ENCODE measurements at regions not wholly inside any gene's neighbourhood (a gene's known extent, or its start where the extent isn't known, plus 50 kb on each side); places are given as distances from the start of the nearest gene placed in this dataset.

GRCh38 chr5:105145152-105145551, 1582.6 kb upstream of the NUDT12 start:
- no peak for ATAC-seq
- no peak for TF ChIP-seq GLIS3 (CRISPR knock-in tag; IDR thresholded peaks at IDR 0.05)
- TF ChIP-seq OSR1 (CRISPR knock-in tag; IDR thresholded peaks at IDR 0.05) = no peak
- no peak for TF ChIP-seq CSDC2 (CRISPR knock-in tag; IDR thresholded peaks at IDR 0.05)
- TF ChIP-seq ZNF565 (CRISPR knock-in tag; conservative IDR thresholded peaks at IDR 0.05; ENCODE audit: low read depth) = no peak
- TF ChIP-seq, protein P1, sequence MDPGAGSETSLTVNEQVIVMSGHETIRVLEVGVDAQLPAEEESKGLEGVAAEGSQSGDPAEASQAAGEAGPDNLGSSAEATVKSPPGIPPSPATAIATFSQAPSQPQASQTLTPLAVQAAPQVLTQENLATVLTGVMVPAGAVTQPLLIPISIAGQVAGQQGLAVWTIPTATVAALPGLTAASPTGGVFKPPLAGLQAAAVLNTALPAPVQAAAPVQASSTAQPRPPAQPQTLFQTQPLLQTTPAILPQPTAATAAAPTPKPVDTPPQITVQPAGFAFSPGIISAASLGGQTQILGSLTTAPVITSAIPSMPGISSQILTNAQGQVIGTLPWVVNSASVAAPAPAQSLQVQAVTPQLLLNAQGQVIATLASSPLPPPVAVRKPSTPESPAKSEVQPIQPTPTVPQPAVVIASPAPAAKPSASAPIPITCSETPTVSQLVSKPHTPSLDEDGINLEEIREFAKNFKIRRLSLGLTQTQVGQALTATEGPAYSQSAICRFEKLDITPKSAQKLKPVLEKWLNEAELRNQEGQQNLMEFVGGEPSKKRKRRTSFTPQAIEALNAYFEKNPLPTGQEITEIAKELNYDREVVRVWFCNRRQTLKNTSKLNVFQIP (CRISPR knock-in tag; IDR thresholded peaks at IDR 0.05; ENCODE audit: borderline replicate concordance, low read depth) = no peak
- TF ChIP-seq, protein P2, sequence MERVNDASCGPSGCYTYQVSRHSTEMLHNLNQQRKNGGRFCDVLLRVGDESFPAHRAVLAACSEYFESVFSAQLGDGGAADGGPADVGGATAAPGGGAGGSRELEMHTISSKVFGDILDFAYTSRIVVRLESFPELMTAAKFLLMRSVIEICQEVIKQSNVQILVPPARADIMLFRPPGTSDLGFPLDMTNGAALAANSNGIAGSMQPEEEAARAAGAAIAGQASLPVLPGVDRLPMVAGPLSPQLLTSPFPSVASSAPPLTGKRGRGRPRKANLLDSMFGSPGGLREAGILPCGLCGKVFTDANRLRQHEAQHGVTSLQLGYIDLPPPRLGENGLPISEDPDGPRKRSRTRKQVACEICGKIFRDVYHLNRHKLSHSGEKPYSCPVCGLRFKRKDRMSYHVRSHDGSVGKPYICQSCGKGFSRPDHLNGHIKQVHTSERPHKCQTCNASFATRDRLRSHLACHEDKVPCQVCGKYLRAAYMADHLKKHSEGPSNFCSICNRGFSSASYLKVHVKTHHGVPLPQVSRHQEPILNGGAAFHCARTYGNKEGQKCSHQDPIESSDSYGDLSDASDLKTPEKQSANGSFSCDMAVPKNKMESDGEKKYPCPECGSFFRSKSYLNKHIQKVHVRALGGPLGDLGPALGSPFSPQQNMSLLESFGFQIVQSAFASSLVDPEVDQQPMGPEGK (CRISPR knock-in tag; IDR thresholded peaks at IDR 0.05; ENCODE audit: borderline replicate concordance) = no peak
- TF ChIP-seq ISL1 (CRISPR knock-in tag; IDR thresholded peaks at IDR 0.05) = no peak
- TF ChIP-seq SNAI2 (CRISPR knock-in tag; IDR thresholded peaks at IDR 0.05) = no peak
- no peak for TF ChIP-seq TCF4 (CRISPR knock-in tag; IDR thresholded peaks at IDR 0.05; ENCODE audit: borderline replicate concordance)
- no peak for TF ChIP-seq PPARA (CRISPR knock-in tag; IDR thresholded peaks at IDR 0.05; ENCODE audit: borderline replicate concordance)
- no peak for TF ChIP-seq RARB (CRISPR knock-in tag; IDR thresholded peaks at IDR 0.05)
- no peak for TF ChIP-seq ZFP3 (CRISPR knock-in tag; IDR thresholded peaks at IDR 0.05)
- TF ChIP-seq ZNF70 (CRISPR knock-in tag; IDR thresholded peaks at IDR 0.05) = no peak
- TF ChIP-seq TOX (CRISPR knock-in tag; IDR thresholded peaks at IDR 0.05; ENCODE audit: borderline replicate concordance) = no peak
- no peak for TF ChIP-seq ZFP30 (CRISPR knock-in tag; IDR thresholded peaks at IDR 0.05)
- TF ChIP-seq BACH2 (CRISPR knock-in tag; IDR thresholded peaks at IDR 0.05; ENCODE audit: borderline replicate concordance) = no peak
- no peak for TF ChIP-seq CSRNP3 (CRISPR knock-in tag; IDR thresholded peaks at IDR 0.05)
- TF ChIP-seq, protein P3, sequence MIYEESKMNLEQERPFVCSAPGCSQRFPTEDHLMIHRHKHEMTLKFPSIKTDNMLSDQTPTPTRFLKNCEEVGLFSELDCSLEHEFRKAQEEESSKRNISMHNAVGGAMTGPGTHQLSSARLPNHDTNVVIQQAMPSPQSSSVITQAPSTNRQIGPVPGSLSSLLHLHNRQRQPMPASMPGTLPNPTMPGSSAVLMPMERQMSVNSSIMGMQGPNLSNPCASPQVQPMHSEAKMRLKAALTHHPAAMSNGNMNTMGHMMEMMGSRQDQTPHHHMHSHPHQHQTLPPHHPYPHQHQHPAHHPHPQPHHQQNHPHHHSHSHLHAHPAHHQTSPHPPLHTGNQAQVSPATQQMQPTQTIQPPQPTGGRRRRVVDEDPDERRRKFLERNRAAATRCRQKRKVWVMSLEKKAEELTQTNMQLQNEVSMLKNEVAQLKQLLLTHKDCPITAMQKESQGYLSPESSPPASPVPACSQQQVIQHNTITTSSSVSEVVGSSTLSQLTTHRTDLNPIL (CRISPR knock-in tag; IDR thresholded peaks at IDR 0.05; ENCODE audit: low read depth) = no peak

DNA sequence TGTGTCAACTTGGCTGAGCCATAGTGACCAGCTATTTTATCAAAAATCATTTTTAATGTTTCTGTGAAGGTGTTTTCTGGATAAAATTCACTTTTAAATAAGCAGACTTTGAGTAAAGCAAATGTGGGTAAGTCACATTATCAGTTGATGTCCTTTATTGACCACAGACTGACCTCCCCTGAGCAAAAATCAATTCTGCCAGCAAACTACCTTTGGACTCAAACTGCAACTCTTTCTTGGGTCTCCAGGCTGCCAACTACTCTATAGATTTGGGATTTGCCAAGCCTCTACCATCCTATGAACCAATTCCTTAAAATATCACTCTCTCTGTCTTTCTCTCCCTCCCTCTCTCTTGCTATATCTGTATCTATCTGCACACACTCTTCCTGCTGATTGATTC, 1571.7 kb upstream of the NUDT12 start:
- no peak for ATAC-seq

More for the DNA sequence above, 1571.7 kb upstream of the NUDT12 start:
- TF ChIP-seq SNAI2 (CRISPR knock-in tag; IDR thresholded peaks at IDR 0.05) (no peak), CSRNP3 (CRISPR knock-in tag; IDR thresholded peaks at IDR 0.05) (no peak), ZNF565 (CRISPR knock-in tag; conservative IDR thresholded peaks at IDR 0.05; ENCODE audit: low read depth) (no peak), ARNTL (CRISPR knock-in tag; IDR thresholded peaks at IDR 0.05; ENCODE audit: borderline replicate concordance, low read depth) (no peak), ZC3H10 (CRISPR knock-in tag; IDR thresholded peaks at IDR 0.05) (no peak)
- TF ChIP-seq, protein P3 (CRISPR knock-in tag; IDR thresholded peaks at IDR 0.05; ENCODE audit: low read depth) = no peak
- TF ChIP-seq, protein P4, sequence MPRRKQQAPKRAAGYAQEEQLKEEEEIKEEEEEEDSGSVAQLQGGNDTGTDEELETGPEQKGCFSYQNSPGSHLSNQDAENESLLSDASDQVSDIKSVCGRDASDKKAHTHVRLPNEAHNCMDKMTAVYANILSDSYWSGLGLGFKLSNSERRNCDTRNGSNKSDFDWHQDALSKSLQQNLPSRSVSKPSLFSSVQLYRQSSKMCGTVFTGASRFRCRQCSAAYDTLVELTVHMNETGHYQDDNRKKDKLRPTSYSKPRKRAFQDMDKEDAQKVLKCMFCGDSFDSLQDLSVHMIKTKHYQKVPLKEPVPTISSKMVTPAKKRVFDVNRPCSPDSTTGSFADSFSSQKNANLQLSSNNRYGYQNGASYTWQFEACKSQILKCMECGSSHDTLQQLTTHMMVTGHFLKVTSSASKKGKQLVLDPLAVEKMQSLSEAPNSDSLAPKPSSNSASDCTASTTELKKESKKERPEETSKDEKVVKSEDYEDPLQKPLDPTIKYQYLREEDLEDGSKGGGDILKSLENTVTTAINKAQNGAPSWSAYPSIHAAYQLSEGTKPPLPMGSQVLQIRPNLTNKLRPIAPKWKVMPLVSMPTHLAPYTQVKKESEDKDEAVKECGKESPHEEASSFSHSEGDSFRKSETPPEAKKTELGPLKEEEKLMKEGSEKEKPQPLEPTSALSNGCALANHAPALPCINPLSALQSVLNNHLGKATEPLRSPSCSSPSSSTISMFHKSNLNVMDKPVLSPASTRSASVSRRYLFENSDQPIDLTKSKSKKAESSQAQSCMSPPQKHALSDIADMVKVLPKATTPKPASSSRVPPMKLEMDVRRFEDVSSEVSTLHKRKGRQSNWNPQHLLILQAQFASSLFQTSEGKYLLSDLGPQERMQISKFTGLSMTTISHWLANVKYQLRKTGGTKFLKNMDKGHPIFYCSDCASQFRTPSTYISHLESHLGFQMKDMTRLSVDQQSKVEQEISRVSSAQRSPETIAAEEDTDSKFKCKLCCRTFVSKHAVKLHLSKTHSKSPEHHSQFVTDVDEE (CRISPR knock-in tag; IDR thresholded peaks at IDR 0.05) = no peak
- TF ChIP-seq, protein P2 (CRISPR knock-in tag; IDR thresholded peaks at IDR 0.05; ENCODE audit: borderline replicate concordance) = no peak
